Left lung (tissue), 4 donors: ENCODE measurements at regions not wholly inside any gene's neighbourhood (a gene's known extent, or its start where the extent isn't known, plus 50 kb on each side); places are given as distances from the start of the nearest gene placed in this dataset.

Experiments used
- ATAC-seq: fragments of 200-7000 bp; cut with Tn5 transposase; one replicate; pipeline ENCODE4 v1.9.1; 2020; ENCODE audit warnings: moderate library complexity
- DNase-seq, 4 donors: peaks; one replicate each; pipeline ENCODE4 v3.0.0-alpha.2; 2013 to 2020
- H3K27ac ChIP-seq, 2 donors: fragments of 200-600 bp; sonication (generic) in 1 of 2; one replicate each; pipeline versions ENCODE4 v1.5.0 to v1.8.0; 2020 to 2021
- H3K27me3 ChIP-seq, 2 donors: fragments of 200-600 bp; sonication (generic) in 1 of 2; one replicate each; pipeline versions ENCODE4 v1.5.0 to v1.8.0; 2020 to 2021
- H3K36me3 ChIP-seq, 2 donors: fragments of 200-600 bp; sonication (generic) in 1 of 2; one replicate each; pipeline versions ENCODE4 v1.5.0 to v1.8.0; 2020 to 2021
- H3K4me1 ChIP-seq, 2 donors: fragments of 200-600 bp; one replicate each; pipeline ENCODE4 v1.8.0; 2021
- H3K4me3 ChIP-seq, 2 donors: fragments of 200-600 bp; sonication (generic) in 1 of 2; one replicate each; pipeline versions ENCODE4 v1.5.0 to v1.8.0; 2020 to 2021; ENCODE audit warnings: mild to moderate bottlenecking in 1 of 2
- H3K9me3 ChIP-seq, 2 donors: fragments of 200-600 bp; sonication (generic) in 1 of 2; one replicate each; pipeline versions ENCODE4 v1.5.0 to v1.8.0; 2020 to 2021
- intact Hi-C, 2 donors: fragments of 100-400 bp; cut with DNase I; formaldehyde crosslinking; loops; one replicate each; pipeline versions ENCODE4 v1.11.2 to v1.14.2; 2022
- TF ChIP-seq, protein P1 (sequence below), 2 donors: fragments of 200-600 bp; sonication (generic) in 1 of 2; IDR thresholded peaks; one replicate each; pipeline versions ENCODE4 v1.5.0 to v1.8.0; 2021; ENCODE audit warnings: antibody characterized with exemption in 2 of 2
- donor health status: DM: no; HTN: yes; CAD: no.
- donor health status: DM: no; HTN: no; CAD: no.

DNA sequence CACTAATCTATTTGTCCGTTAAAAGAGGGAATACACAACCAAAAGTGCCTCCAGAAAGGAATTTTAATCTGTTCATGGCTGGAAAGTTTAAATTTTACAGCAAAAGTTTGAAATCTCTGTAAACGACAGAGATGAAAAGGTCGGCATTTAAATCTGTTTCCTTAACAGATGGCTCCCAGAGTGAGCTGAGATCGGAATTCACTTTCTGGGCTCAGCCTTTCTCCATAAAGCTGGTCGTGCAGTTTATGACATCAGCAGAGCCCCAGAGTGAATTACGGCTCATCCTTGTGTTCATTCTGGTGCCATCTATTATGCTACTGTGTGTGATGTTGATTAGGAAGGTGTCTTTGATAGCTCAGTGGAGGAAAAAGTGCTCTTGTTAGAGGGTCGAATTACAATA, 117.6 kb upstream of the ZFP64 start:
- no peak for DNase-seq
- intact Hi-C loops, result no loop called here
- no peak for ATAC-seq
- Histone ChIP-seq H3K27me3 (peaks cover 0 to 9% of the 10 kb centered on the region in 2 donors), H3K4me3 (no peak overlapping the region), H3K27ac (no peak overlapping the region), H3K36me3 (no peaks in the 10 kb centered on the region), H3K9me3 (no peaks in the 10 kb centered on the region), H3K4me1 (no peaks in the 10 kb centered on the region)
- TF ChIP-seq, protein P1, sequence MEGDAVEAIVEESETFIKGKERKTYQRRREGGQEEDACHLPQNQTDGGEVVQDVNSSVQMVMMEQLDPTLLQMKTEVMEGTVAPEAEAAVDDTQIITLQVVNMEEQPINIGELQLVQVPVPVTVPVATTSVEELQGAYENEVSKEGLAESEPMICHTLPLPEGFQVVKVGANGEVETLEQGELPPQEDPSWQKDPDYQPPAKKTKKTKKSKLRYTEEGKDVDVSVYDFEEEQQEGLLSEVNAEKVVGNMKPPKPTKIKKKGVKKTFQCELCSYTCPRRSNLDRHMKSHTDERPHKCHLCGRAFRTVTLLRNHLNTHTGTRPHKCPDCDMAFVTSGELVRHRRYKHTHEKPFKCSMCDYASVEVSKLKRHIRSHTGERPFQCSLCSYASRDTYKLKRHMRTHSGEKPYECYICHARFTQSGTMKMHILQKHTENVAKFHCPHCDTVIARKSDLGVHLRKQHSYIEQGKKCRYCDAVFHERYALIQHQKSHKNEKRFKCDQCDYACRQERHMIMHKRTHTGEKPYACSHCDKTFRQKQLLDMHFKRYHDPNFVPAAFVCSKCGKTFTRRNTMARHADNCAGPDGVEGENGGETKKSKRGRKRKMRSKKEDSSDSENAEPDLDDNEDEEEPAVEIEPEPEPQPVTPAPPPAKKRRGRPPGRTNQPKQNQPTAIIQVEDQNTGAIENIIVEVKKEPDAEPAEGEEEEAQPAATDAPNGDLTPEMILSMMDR (IDR thresholded peaks at IDR 0.05), result no peak

DNA sequence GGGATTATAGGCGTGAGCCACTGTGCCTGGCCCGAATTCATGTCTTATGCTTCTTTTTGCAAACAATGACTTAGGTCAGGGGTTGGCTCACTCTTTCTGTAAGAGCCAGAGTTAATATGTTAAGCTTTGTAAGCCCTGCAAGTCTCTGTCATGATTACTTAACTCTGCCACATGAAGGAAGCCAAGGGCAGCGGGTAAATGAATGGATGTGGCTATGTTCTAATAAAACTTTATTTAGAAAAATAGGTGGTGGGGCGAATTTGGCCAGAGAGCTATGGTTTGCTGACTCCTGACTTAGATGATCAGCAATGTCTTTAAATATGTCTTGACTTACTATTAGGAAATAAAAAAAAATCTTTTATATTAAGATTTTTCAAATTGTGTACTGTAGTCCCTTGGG, 114.9 kb upstream of the ZFP64 start:
- no peak for DNase-seq
- no peak for ATAC-seq
- Histone ChIP-seq H3K9me3 (no peaks in the 10 kb centered on the region), H3K27ac (no peak overlapping the region), H3K4me1 (no peaks in the 10 kb centered on the region), H3K36me3 (no peaks in the 10 kb centered on the region), H3K27me3 (peaks cover 0 to 4% of the 10 kb centered on the region in 2 donors), H3K4me3 (no peak overlapping the region)
- TF ChIP-seq, protein P1 (IDR thresholded peaks at IDR 0.05), result no peak
- intact Hi-C loops, result no loop called here

DNA sequence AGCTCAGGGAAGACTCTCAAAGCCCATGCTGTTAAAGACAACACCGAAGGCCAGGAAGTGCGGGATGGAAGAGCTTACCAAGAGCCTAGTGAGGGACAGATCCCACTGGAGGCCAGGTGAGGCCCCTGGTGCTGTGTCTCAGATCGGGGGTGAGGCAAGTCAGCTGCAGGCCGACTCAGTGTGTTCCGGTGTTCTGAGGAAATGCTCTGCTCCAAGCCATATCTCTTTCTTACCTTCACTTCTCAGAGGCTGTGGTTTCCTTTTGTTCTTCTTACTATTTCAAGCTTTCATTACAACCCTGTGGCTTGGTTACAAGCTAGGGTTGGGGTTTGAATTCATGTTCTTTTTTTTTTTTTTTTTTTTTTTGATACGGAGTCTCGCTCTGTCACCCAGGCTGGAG, 114.3 kb upstream of the ZFP64 start:
- no peak for ATAC-seq
- no peak overlapping the region for H3K27ac ChIP-seq
- no peak overlapping the region for H3K4me3 ChIP-seq
- TF ChIP-seq, protein P1 (IDR thresholded peaks at IDR 0.05), result no peak
- H3K4me1 ChIP-seq, result no peaks in the 10 kb centered on the region
- H3K27me3 ChIP-seq, result peaks cover 0 to 4% of the 10 kb centered on the region in 2 donors
- DNase-seq, result no peak
- H3K9me3 ChIP-seq, result no peaks in the 10 kb centered on the region
- intact Hi-C loops, result no loop called here
- no peaks in the 10 kb centered on the region for H3K36me3 ChIP-seq

DNA sequence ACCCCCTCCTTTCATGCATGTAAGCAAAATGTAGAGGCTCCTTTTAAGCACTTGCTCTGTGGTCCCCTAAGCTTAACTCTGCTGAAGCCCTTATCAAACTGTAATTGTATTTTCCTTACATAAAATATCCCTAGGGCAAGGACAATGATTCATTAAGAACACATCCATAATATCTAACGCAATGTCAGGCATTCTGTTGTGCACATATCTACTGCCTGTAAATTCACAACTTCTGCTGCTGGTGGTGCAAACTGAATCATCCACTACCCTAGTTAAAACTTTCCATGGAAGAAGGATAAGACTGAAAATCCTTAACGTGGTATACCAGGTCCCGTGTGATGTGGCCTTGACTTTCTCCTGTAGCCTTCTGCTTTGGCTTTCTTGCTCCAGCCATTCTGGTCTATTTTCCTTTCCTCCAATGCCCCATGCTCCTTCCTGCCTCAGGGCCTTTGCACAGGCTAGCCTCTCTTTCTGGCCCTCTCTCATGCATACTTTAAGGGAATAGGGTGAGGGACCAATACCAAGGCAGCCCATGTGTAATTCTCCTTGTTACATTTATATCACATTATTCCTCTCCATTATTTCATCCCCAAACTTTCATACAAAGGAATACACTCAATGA, 113.6 kb upstream of the ZFP64 start:
- intact Hi-C loops, result no loop called here
- DNase-seq (no peak), ATAC-seq (no peak)
- TF ChIP-seq, protein P1 (IDR thresholded peaks at IDR 0.05), result no peak
- Histone ChIP-seq H3K9me3 (no peaks in the 10 kb centered on the region), H3K36me3 (no peaks in the 10 kb centered on the region), H3K27me3 (peaks cover 0 to 4% of the 10 kb centered on the region in 2 donors), H3K27ac (no peak overlapping the region), H3K4me3 (no peak overlapping the region), H3K4me1 (no peaks in the 10 kb centered on the region)

DNA sequence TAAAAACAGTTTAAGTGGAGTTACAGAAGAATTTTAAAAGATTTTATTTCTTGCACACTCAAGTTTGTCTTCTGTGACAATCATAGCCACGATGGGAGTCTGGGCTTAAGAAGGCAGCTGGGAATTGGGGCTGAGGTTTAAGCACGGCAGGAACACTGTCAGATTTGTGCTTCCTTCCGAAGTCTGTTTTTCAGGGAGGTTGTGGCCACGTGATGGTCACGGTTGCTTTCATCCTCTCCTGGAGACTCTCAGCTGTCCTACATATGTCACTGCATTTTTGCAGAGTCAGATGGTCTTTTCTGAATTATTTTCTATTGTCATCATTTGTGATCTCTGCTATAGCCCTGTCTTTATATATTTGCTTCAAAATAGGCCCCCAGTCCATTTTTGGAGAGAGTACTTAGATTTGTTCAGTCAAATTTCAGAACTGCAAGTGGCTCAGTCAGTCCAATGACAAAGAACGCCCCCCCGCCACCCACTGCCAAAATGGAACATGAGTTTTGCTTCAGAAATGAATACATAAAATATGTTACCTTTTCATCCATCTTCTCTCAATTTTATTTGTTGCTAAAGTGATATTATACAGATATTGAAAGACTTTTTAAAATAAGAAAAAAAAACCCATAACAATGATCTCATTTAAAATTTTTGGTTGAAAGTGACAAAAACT, 111.8 kb upstream of the ZFP64 start:
- Histone ChIP-seq H3K4me3 (no peak overlapping the region), H3K27me3 (no peaks in the 10 kb centered on the region), H3K27ac (no peak overlapping the region), H3K9me3 (no peaks in the 10 kb centered on the region), H3K36me3 (no peaks in the 10 kb centered on the region), H3K4me1 (no peaks in the 10 kb centered on the region)
- intact Hi-C loops, result no loop called here
- TF ChIP-seq, protein P1 (IDR thresholded peaks at IDR 0.05), result no peak
- DNase-seq, result no peak
- no peak for ATAC-seq
